Stomach smooth muscle (tissue), 2 donors: ENCODE measurements at regions not wholly inside any gene's neighbourhood (a gene's known extent, or its start where the extent isn't known, plus 50 kb on each side); places are given as distances from the start of the nearest gene placed in this dataset.
"Not testable (repeated sequence)": the region's sequence is repeated elsewhere in the genome, so short reads cannot be mapped to it uniquely, and the experiment has no call there.

ENCODE experiments used
- H3K27ac ChIP-seq: one replicate; pipeline ENCODE4 v1.7.0; 2013; ENCODE audit warnings: mild to moderate bottlenecking, low read length, inconsistent platforms
- H3K27me3 ChIP-seq, 2 donors: one replicate each; pipeline ENCODE4 v1.7.0; 2013; ENCODE audit warnings: low read length in 2 of 2; ENCODE audit not compliant: insufficient read depth in 2 of 2, control insufficient read depth in 1 of 2
- H3K36me3 ChIP-seq, 2 donors: one replicate each; pipeline ENCODE4 v1.7.0; 2013; ENCODE audit warnings: low read length in 2 of 2; ENCODE audit not compliant: control insufficient read depth in 2 of 2, insufficient read depth in 2 of 2
- H3K4me1 ChIP-seq: one replicate; pipeline ENCODE4 v1.7.0; 2013; ENCODE audit warnings: low read length; ENCODE audit not compliant: control insufficient read depth, insufficient read depth
- H3K4me3 ChIP-seq, 2 donors: one replicate each; pipeline ENCODE4 v1.7.0; 2013; ENCODE audit warnings: low read length in 2 of 2
- H3K9ac ChIP-seq, 2 donors: one replicate each; pipeline ENCODE4 v1.7.0; 2013; ENCODE audit warnings: low read length in 2 of 2, mild to moderate bottlenecking in 1 of 2
- H3K9me3 ChIP-seq, 2 donors: one replicate each; pipeline ENCODE4 v1.7.0; 2013; ENCODE audit warnings: low read length in 2 of 2; ENCODE audit not compliant: control insufficient read depth in 2 of 2
- donor health status: healthy.
- donor health status: Pancreatic carcinoma.

DNA sequence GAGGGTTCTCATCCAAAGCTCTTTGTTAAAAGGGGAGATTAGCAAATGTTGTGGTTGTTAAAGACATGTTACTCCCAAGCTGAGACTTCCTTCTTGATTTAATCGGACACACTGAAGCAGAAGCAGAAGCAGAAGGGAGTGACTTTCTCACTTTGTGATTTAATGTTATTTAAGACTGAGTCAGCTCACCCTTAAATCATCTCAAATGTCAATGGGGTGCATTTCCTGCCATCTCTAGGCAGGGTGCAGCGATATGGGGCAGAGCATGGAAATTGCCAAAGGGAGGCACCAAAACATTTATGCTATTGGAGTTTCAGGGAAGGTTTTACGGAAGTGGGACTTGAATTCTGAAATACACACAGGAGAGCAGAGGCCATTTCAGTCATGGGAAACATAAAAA is 283.6 kb downstream of the ABCC12 start:
- Histone ChIP-seq H3K27ac (no peak overlapping the region), H3K4me1 (no peaks in the 10 kb centered on the region), H3K9me3 (peaks cover 0 to 3% of the 10 kb centered on the region in 2 donors), H3K27me3 (no peaks in the 10 kb centered on the region), H3K9ac (no peak overlapping the region), H3K36me3 (no peaks in the 10 kb centered on the region), H3K4me3 (no peak overlapping the region)

DNA sequence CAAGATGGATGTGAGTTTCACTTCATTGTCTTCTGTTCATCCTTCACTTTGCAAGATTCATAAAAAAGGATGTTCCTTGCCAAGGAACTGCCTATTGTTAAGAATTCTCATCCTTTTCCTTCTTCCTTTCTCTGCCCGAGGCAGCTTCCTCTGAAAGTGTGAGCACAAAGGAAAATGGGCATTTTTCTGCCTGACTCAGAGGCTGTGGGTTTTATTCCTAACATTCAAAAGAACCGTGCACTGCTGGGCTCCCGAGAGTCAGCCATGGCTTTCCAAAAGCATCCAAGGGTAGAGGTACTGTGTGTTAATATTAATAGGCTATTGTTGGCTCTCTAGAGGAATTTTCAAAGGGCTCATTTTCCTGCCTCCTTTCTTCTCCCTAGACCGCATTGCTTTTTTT is 289.4 kb downstream of the ABCC12 start:
- Histone ChIP-seq H3K27me3 (peaks cover 0 to 5% of the 10 kb centered on the region in 2 donors), H3K4me1 (no peaks in the 10 kb centered on the region), H3K9ac (no peak overlapping the region), H3K9me3 (peaks cover 0 to 6% of the 10 kb centered on the region in 2 donors), H3K27ac (no peak overlapping the region), H3K36me3 (no peaks in the 10 kb centered on the region), H3K4me3 (no peak overlapping the region)

DNA sequence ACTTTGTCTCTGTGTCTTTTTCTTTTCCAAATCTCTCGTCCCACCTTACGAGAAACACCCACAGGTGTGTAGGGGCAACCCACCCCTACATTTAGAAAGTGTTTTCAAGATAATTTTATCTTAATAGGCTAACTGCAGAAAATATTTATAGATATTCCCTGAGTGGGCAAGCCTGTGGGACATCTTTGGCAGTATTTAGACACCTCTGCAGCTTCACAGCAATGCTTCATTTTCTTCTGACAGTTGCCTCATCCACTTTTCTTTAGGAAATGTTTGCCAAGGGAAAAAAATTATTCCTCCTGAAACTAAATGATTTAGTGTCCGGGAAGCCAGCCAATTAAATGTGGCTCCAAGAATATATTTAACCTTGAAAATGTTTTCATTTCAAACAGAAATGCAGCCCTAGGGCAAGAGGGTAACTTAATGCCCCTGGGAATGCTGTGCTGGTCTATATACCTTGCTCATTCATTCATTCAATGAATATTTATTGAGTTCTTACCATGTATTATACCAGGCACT is 290.4 kb downstream of the ABCC12 start:
- peaks cover 0 to 5% of the 10 kb centered on the region in 2 donors for H3K27me3 ChIP-seq
- no peak overlapping the region for H3K9ac ChIP-seq
- H3K9me3 ChIP-seq, result peaks cover 0 to 6% of the 10 kb centered on the region in 2 donors
- no peaks in the 10 kb centered on the region for H3K36me3 ChIP-seq
- no peaks in the 10 kb centered on the region for H3K4me1 ChIP-seq
- no peak overlapping the region for H3K4me3 ChIP-seq
- no peak overlapping the region for H3K27ac ChIP-seq

DNA sequence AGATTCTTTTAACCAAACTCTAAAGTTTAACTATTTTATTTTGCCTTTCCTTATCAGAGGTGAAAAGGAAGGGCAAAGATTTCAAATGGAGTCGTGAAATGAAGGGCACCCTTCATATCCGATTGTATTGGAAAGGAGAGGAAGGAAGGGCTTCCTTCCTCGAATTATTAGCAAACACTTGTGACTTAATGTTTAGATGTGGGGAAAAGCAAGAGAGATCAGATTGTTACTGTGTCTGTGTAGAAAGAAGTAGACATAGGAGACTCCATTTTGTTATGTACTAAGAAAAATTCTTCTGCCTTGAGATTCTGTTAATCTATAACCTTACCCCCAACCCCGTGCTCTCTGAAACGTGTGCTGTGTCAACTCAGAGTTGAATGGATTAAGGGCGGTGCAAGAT is 291.5 kb downstream of the ABCC12 start:
- not testable (repeated sequence) for H3K36me3 ChIP-seq, H3K4me3 ChIP-seq, H3K27me3 ChIP-seq, H3K27ac ChIP-seq, H3K4me1 ChIP-seq, H3K9me3 ChIP-seq, H3K9ac ChIP-seq

DNA sequence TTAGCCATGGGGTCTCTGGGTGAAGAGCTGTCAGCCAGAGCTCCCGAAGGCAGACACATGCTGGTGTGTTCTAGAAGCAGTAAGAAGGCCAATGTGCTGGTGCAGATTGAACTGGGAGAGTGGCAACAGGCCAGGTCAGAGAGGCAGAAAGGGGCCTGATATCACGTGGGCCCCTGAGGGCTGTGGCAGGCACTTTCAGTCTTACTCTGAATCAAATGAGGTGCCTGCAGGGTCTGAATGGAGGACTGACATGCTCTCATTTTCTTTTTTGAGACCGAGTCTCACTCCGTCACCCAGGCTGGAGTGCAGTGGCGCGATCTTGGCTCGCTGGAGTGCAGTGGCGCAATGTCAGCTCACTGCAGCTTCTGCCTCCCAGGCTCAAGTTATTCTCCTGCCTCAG is 293.8 kb downstream of the ABCC12 start:
- peaks cover 0 to 9% of the 10 kb centered on the region in 2 donors for H3K27me3 ChIP-seq
- H3K4me3 ChIP-seq, result no peak overlapping the region
- H3K36me3 ChIP-seq, result no peaks in the 10 kb centered on the region
- H3K9ac ChIP-seq, result no peak overlapping the region
- no peaks in the 10 kb centered on the region for H3K4me1 ChIP-seq
- H3K9me3 ChIP-seq, result peaks cover 0 to 3% of the 10 kb centered on the region in 2 donors
- no peak overlapping the region for H3K27ac ChIP-seq

DNA sequence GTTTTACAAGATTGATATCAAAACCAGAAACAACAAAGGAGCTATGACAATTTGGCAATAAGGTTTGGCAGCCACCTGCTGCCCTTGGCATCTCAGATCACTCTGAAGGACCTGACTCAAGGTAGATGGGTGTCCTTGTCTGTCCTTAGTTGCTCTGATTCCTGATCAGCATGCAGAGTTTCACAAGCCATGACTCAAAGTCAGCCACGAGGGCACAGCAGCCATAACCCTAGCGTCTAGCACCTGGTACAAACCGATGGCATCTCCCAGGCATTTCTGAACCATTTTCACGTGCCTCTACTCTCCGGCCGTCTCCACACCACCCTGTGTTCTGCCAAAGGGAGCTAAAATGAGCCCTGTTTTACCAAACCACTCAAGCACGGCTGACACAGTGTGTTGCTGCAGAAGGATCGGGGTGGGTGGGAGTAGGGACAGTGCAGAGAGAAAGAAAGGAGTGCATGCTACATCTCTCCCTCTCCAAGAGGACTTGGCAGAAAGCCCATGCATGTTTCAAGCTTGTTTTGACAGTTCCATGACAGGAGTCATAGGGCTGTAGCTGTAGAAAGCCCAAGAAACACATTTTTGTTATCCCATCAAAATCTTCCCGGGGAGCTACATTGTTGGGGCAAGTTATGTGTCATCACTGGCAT is 297.3 kb downstream of the ABCC12 start:
- Histone ChIP-seq H3K4me1 (no peaks in the 10 kb centered on the region), H3K9ac (no peak overlapping the region), H3K27ac (no peak overlapping the region), H3K4me3 (no peak overlapping the region), H3K27me3 (peaks cover 0 to 9% of the 10 kb centered on the region in 2 donors), H3K9me3 (no peaks in the 10 kb centered on the region), H3K36me3 (no peaks in the 10 kb centered on the region)

DNA sequence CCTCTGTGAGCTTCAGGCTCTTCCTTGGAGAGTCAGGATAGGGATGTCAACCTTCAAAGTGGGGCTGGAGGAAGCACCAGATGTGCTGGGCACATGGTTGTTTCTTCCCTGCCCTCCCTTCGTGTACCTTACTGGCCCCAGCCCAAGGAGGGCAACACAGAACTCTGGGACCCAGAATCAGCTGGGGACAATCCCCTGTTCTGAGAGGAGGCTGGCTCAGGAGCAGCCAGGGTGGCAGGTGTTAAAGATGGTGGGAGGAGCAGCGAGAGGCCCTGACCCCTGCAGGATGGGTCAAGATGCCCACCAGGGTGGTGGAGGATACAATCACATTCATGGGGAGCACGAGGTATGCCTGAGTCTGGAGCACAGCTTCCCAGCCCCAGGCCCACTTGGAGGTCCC is 300.4 kb downstream of the ABCC12 start:
- Histone ChIP-seq H3K4me1 (no peaks in the 10 kb centered on the region), H3K4me3 (no peak overlapping the region), H3K27ac (no peak overlapping the region), H3K9me3 (no peaks in the 10 kb centered on the region), H3K36me3 (no peaks in the 10 kb centered on the region), H3K27me3 (peaks cover 0 to 5% of the 10 kb centered on the region in 2 donors), H3K9ac (no peak overlapping the region)

DNA sequence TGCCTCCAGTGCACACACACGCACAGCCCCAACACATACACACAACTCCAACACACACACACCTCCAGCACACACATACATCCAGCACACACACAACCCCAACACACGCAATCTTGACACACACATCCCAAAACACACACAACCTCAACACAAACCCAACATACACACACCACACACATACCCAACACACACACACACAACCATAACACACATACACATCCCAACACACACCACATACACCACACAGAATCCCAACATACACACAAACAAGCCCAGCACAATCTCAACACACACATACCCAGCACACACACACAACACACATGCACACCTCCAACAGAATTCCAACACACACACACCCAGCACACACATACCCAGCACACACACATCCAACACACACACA is 301.1 kb downstream of the ABCC12 start:
- H3K27me3 ChIP-seq, result peaks cover 0 to 5% of the 10 kb centered on the region in 2 donors
- H3K27ac ChIP-seq, result no peak overlapping the region
- H3K4me3 ChIP-seq, result no peak overlapping the region
- H3K36me3 ChIP-seq, result no peaks in the 10 kb centered on the region
- H3K4me1 ChIP-seq, result no peaks in the 10 kb centered on the region
- no peak overlapping the region for H3K9ac ChIP-seq
- H3K9me3 ChIP-seq, result no peaks in the 10 kb centered on the region

DNA sequence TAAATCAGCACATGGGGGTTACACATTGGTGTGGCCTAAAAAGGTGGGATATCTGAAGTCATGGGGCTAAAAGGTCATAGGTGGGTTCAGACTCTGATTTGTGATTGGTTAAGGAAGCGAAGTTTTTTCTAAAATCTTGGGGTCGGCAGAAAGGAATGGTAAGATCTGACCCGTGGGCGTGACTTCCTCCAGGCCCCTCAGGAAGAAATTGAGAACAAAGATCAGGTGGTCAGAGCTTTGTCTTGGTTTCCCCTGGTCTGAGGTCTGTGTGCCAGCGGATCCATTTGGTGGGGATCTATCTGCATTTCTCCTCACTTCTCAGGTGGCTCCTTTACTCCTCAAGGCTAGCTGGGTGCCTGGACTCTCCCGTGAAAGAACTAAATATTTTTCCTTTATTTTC is 302.8 kb downstream of the ABCC12 start:
- Histone ChIP-seq H3K36me3 (no peaks in the 10 kb centered on the region), H3K27me3 (peaks cover 0 to 3% of the 10 kb centered on the region in 2 donors), H3K9ac (no peak overlapping the region), H3K4me3 (no peak overlapping the region), H3K9me3 (no peaks in the 10 kb centered on the region), H3K27ac (no peak overlapping the region), H3K4me1 (no peaks in the 10 kb centered on the region)

DNA sequence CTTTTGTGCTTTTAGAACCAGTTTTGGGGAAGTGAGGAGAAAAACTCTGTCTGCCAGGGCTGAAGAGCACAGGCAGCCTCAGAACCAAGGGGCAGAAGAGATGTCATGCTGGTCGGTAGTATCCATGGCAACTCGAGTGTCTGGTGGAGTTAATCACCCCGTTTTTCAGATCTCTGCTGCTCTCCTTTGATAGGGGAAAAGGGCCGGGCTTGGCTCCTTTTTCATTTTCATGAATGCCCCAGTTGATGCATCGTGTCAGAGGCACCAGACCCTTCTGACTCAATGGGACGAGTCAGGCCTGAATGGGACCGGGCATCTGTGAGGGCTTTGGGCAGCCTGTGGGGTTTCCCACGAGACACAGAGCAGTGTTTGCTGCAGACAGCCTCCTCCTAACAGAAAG is 304.6 kb downstream of the ABCC12 start:
- no peaks in the 10 kb centered on the region for H3K27me3 ChIP-seq
- no peak overlapping the region for H3K27ac ChIP-seq
- H3K4me3 ChIP-seq, result no peak overlapping the region
- H3K4me1 ChIP-seq, result no peaks in the 10 kb centered on the region
- no peaks in the 10 kb centered on the region for H3K9me3 ChIP-seq
- H3K9ac ChIP-seq, result no peak overlapping the region
- no peaks in the 10 kb centered on the region for H3K36me3 ChIP-seq

DNA sequence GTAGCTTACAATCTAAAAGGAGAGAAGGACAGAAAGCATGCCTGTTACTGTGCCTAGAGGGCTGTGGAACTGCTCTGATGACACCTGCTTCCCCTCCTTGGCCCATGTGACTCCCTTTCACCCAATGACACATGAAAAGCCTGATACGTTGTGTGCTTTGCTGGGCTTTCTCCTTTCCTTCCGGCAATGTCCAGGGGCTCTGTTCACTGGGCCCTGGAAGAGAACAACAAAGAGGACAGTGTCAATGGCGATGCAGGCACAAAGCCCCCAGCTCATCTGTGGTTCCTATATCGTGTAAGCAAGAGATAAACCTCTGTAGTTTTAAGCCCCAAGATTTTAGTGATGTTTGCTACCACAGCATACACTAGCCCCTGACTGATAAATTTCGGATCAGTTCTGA is 306.1 kb downstream of the ABCC12 start:
- H3K4me3 ChIP-seq, result no peak overlapping the region
- no peaks in the 10 kb centered on the region for H3K36me3 ChIP-seq
- no peak overlapping the region for H3K27ac ChIP-seq
- H3K27me3 ChIP-seq, result no peaks in the 10 kb centered on the region
- H3K4me1 ChIP-seq, result no peaks in the 10 kb centered on the region
- no peaks in the 10 kb centered on the region for H3K9me3 ChIP-seq
- H3K9ac ChIP-seq, result no peak overlapping the region
